ENCODE measurements at regions not wholly inside any gene's neighbourhood (a gene's known extent, or its start where the extent isn't known, plus 50 kb on each side); places are given as distances from the start of the nearest gene placed in this dataset.
"Not testable (repeated sequence)": the region's sequence is repeated elsewhere in the genome, so short reads cannot be mapped to it uniquely, and the experiment has no call there.

DNA sequence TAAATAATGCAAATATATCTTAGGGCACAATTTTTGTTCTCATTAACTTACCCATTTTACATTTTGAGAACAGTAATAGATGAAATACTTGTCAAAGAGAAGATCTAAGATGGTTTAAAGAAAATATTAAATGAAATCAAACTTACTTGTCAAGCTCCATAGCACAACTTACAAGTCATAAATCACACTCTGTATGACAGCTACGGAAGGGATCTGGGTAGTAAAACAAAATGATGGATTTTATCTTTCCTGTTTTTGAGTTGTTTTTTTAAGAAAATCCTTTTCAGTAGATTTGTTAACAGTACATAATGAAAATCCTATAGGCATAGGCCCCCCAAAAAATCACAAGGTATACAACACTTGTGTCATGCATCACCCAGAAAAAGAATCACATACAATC is 84.4 kb upstream of the ANTXRL start:
- DNase-seq (ENCODE audit: low read depth), result not testable (repeated sequence)

DNA sequence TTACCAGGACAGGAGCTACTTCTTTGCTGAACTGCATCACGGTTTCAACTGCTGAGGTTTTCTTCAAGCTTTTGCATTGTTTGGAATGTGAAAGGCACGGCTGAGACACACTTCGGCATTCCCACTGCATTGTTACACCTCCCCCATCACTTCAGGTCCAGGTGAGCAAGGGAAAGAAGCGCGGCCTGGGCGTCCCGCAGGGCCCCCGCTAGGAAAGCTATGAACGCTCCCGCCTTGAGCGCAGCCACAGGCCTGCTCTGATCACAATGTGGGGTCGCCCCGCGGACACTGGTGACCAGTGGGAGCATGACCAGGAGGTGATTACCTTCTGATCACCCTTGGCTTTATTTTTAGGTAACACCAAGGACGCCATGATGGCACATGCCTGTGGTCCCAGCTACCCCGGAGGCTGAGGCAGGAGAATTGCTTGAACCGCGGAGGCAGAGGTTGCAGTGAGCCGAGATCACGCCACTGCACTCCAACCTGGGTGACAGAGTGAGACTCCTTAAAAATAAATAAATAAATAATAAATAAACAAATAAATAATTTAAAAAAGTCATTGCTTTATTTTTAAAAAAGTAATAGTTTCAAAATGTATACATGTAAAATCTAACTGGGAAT is 82.2 kb upstream of the ANTXRL start:
- DNase-seq (ENCODE audit: low read depth), result not testable (repeated sequence)

DNA sequence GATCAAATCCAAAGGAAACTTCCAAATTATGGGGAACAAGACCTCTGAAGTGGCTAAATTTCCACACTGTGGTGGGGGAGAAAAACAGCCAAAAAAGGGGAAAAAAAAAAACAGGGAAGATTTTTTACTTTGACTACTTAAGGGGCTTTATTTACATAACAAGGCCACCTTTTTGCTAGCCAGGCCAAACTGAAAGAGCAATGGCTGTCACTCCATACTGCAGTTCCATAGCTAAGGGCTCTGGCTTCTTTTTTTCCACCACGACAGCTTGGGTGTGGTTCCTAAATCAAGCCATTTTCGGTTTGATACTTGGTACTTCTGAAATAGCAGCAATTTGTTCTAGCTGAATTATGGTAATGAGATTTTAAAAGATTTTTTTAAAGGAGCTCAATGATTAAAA is 76.4 kb upstream of the ANTXRL start:
- DNase-seq (ENCODE audit: low read depth), result not testable (repeated sequence)

DNA sequence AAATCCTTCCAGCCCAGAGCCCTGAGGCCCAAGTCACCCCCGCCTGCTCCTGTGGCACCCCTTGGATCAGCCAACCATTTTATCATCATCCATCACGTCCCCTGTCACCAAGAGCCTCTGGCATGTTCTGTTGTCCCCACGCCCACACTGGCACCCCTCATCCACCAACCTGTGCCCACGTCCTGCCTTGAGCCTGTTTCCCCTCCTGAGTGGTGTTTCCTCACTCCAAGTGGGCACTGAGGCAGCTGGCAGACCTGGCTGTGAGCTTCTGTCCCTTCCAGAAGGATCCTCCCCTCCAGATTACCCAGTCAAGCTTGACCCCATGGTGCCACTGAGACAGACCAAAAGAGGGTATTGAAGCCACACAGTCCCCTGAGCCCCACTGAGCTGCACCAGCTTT is 71.4 kb upstream of the ANTXRL start:
- no peak for DNase-seq (ENCODE audit: low read depth)

DNA sequence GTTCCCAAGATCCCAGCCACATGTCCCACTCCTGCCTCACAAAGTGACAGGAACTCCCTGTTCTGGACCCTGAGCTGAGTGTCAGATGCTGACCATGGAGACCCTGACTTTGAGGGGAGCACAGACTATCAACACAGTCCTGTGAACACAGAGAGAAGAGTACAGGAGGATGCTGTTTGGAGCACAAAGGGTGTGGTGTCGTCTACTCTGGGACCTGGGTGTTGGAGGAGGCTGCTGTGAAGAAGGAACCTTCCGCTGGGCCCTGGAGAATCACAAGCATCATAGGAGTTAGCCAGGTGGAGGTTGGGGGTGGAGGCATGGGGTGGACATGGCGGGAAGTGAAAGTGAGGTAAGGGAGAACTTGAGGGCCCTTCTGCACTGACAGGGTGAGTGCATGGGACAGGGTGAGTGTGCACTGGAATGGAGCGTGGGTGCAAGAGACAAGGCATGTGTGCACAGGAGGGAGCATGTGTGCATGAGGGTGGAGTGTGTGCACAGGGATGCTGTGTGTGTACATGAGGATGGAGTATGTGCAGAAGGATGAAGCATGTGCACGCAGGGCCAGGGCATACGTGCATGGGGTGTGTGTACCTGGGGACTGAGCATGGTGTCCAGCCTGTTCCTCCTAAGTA is 70.7 kb upstream of the ANTXRL start:
- DNase-seq (ENCODE audit: low read depth), result no peak

DNA sequence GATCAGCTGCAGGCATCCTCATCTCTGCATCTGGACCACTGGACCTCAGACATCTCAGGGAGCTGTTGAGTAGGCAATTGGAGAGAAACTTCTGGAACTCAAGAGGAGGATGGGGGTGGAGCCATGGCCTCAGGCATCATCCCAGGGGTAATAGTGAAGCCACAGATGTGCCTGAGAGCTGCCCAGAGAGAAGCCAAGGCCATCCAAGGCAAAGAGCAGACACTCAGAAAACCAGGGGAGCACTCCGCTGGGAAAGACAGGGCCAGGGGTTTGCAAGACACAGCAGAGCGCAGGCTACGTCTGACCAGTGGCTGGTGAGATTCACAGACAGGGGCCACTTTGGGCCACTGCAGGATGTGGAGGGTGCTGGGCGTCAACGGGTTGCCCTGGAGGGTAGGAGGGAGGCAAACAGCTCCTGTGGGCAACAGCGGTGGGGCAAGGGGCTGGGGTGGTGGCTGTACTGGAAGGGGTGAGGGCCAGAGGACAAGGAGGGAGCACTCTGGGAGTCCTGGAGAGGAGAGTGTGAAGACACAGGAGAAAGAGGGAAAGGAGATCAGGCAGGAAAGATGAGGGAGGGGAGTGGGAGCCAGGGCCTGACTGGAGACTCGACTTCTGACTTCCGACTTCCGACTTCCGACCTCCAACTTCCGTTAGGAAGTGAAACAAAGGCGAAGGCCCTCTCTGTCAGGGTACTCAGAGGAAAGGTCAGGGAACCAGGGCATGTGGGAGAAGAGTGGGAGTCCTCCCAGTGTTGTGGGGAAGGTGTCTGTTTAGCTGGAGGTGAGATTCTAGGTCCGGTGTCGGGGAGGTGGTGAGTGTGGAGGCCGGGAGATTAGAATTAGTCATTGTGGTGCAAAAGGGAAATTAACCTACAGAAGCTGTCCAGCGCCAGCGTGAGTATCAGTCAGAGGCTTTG is 69.7 kb upstream of the ANTXRL start:
- no peak for DNase-seq (ENCODE audit: low read depth)

DNA sequence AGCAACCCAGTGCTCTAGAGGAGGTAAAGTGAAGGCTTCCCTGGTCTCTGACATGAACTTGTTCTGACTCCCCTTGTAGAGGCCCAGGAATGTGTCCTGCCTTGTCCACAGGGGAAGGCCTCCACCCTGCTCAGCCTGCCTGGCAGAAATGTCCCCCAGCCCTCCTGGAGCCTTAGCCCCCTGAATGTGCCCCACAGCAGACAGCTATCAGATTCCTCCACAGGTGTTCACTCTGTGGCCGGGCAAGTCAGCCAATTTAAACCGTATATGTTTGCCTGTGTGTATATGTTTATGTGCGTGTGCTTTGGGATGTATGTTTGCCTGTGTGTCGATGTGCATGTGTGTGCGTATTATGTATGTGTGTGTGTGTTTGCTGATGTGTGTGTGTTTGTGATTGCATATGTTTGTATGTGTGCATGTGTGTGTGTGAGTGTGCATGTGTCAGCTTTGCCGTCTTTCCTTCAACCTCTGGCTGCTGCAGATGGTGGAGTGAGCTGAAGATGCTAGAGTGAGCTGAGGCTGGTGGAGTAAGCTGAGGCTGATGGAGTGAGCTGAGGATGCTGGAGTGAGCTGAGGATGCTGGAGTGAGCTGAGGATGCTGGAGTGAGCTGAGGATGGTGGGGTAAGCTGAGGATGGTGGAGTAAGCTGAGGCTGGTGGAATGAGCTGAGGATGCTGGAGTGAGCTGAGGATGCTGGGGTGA is 68.9 kb upstream of the ANTXRL start:
- no peak for DNase-seq (ENCODE audit: low read depth)

DNA sequence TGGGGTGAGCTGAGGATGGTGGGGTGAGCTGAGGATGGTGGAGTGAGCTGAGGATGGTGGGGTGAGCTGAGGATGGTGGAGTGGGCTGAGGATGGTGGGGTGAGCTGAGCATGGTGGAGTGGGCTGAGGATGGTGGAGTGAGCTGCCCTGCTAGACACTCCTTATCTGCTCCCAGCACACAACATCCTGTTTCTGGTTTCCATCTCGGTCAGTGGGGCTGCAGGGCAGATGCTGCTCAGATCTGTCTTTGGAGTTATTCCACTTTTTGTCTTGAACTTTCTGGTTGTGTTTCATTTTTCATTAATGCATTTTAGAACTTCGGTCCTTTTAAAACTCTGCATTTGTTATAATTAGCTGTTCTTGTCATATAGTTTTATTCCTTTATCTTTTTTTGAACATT is 67.9 kb upstream of the ANTXRL start:
- DNase-seq (ENCODE audit: low read depth), result no peak

DNA sequence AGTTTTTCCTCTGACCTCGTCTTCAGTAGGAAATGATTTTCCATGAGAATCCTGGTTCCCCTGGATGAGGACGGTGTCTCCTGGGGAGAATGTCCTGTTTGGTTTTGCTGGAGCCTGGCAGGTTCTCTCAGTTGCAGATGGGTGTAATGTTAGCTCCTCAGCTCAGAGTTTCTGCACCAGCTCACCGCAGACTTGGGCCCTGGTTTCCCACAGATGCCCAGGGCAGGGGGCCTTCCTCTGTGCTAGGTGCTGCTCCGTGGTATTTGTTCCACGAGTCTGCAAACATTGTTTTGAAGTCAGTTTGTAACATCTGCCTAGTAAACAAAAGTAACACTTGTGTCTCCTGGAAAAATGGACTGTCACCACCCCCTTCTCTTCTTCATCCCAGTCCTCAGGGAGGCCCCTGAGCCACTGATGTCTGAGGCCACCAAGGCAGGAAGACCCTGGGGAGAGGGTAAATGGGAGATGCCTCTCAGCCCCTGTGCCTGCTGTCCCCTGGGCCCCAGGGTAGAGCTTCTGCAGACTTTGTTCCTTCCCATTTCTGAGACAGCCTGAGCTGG is 67.3 kb upstream of the ANTXRL start:
- DNase-seq (ENCODE audit: low read depth), result not testable (repeated sequence)

DNA sequence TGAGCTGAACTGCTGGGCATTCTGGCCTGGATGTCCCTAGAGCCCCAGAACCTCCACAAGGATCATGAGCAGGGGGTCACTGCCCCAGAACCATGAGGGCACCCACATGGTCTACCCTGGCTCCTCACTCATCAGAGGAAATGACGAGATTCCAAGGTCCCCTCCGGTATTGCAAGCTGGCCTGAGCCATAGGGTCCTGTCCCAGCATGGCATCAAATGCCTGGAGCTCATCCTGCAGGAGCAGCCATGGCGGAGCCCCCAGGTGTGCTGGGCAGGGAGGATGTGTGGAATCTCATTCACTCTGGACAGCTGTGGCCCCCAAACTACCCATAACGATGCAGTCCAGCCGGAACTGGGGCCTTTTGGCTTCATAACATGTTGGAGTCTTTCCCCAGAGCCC is 66.6 kb upstream of the ANTXRL start:
- no peak for DNase-seq (ENCODE audit: low read depth)

DNA sequence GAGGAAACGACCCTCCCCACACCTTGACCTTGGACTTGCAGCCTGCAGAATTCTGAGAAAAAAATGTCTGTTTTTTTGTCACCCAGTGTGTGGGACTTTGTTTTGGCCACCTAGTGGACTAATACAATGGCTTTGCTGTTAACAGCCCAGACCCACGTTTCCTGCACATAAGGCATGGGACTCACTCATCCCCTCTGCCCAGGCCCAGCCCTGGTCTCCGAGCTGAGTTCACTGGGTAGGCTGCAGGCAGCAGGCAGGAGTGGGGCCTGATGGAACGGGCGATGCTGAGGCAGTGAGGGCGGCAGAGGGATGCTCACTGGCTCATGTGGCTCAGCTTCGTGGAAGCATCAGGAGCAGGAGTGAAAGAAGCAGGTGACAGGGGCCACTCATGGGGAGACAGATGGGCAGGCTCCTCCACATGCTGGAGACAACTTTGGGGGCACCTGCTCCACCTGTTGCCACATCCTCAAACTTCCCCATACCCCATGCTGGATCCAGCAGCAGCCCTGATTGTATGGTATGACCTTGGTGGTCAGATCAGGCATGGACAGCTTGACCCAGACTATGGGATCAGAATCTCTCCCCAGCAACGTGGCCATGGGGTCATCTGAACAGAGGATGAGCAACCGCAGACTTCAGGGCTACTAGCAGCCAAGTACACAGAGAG is 65.8 kb upstream of the ANTXRL start:
- DNase-seq (ENCODE audit: low read depth), result no peak

DNA sequence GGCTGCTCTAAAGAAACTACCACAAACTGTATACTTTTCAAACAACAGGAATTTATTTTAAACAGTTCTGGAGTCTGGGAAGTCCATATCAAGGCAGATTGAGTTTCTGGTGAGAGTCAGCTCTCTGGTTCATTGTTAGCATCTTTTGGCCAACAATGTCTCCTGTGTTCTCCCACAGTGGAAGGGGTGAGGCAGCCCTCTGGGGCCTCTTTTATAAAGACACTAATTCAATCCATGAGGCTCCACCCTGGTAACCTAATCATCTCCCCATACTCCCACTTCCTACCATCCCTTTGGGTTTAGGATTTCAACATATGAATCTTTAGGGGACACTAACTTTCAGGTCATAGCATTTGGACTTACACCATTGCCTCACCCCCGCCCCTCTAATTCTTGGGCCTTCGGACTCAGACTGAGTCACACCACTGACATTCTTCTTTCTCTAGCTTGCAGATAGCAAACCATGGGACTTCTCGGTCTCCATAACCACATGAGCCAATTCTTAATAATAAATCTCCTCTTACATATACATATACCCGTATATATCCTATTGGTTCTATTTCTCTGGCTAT is 64.3 kb upstream of the ANTXRL start:
- DNase-seq (ENCODE audit: low read depth), result no peak

DNA sequence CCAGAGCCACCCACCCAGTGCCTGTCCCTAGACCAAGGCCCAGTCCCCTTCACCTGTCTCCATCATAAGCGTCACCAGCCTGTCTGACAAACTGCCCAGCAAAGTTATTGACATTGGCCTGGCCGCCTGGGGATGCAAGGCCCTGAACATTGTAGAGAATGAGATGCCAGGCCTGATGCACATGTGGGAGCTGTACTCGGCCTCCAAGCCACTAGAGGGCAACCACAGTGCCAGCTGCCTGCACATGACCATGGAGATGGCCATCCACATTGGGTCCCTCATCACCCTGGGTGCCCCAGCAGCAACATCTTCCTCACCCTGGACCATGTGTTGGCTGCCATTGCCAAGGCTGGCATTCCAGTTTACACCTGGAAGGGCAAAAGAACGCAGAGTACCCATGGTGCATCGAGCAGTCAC is 63.7 kb upstream of the ANTXRL start:
- DNase-seq (ENCODE audit: low read depth), result no peak

DNA sequence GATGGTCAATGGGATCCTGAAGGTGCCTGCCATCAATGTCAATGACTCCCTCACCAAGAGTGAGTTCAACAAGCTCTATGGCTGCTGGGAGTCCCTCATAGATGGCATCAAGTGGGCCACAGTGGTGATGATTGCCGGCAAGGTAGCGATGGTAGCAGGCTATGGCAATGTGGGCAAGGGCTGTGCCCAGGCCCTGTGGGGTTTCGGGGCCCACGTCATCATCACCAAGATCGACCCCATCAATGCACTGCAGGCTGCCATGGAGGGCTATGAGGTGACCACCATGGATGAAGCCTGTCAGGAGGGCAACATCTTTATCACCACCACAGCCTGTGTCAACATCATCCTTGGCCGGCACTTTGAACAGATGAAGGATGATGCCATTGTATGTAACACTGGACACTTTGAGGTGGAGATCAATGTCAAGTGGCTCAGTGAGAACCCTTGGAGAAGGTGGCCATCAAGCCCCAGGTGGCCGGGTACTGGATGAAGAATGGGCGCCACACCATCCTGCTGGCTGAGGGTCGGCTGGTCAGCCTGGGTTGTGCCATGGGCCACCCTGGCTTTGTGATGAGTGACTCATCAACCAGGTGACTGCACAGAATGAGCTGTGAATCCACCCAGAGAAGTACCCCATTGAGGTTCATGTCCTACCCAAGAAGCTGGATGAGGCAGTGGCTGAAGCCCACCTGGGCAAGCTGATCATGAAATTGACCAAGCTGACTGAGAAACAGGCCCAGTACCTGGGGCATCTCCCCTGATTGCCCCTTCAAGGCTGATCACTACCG is 63.0 kb upstream of the ANTXRL start:
- DNase-seq (ENCODE audit: low read depth), result no peak

DNA sequence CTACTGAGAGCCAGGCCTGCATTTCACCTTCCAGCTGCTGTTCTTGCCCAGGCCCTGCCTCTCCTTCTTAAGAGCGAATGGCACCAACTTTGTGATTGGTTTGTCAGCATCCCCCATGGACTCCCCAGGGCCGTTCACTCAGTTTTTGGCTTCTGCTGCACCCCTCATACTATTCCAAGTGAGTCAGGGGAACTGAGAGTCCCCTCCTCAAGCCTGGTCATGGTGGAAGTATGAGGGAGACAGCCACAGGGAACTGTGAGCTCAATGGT is 62.4 kb upstream of the ANTXRL start:
- DNase-seq (ENCODE audit: low read depth), result no peak

DNA sequence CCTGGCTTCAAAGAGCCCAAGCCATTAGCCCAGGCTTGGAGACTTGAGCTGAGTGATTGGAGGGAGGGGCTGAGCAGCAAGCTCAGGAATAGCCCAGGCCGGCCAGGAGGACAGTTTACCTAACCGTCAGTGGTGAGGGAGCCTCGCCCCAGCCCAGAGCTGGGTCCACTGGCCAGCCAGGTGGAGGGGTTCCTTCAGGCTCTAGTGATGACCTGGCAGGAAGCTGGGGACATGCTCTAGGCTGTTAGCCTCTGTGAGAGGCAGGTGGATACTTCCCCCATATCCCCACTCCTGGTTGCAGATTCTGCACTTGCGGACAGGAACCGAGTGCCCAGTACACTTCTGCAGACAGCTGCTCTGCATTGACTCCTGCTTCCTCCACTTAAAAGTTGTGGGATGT is 61.2 kb upstream of the ANTXRL start:
- no peak for DNase-seq (ENCODE audit: low read depth)

DNA sequence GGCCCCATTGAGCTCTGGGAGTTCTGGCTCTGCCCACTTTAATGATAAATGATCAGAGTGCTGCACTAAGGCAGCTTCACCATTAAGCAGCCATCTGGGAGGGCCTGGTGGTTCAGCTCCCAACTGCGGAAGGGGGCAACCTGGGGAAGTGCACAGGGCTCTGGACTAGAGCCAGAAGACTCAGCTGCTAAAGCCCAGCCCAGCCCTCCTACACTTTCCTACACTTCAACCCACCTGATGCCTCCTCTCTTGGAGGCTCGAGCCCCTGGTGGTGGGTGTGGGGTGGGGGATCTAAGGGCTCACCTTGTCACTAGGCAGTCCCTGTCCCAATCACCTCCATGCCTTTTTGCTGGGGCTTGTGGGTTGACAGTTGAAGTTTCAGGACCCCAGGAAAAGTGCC is 60.6 kb upstream of the ANTXRL start:
- no peak for DNase-seq (ENCODE audit: low read depth)

DNA sequence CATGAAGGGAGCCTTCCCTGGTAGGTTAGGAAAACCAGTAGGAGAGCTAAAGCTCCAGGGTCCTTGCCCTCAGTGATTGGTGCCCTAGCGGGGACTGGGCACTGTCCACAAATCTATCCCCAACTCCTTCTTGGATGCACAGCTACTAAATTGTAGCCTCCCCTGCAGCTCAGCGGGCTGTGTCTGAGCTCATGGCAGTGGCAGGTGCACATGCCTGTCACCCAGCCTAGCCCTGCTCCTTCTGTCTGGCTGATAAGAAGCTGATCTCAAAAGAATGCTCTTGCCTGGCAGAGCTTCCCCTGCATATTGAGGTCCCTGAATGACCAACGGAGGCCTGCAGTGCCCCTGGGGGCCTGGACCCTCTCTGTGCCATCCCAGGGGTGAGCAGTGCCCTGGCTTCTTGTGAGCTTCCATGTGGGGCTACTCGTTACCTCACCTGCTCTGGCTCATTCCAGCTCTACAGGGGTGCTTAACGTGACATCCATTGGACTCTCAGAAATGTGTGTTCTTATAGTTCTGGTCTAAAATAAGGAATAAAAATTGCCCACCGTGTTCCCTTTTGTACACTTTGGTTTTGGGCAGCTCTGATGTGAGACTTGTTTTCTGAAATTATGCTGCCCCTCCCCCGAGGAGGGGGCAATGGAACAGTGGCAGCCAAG is 59.8 kb upstream of the ANTXRL start:
- DNase-seq (ENCODE audit: low read depth), result no peak

DNA sequence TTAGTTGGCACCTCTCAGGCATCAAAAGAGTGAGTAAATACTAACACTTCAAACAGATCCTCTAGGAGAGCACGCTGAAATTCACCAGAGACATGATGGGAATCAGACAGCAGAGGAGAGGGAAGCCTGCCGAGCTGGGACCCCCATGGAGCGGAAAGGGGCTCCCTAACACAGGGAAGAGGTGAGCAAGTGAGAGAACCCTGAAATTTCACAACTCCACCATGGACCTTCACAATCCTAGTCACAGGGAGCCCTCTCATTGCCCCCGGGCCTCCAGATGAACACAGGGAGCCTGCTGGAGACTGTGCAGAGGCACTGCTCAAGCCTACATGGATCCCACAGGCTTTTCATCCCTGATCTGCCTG is 59.2 kb upstream of the ANTXRL start:
- no peak for DNase-seq (ENCODE audit: low read depth)

DNA sequence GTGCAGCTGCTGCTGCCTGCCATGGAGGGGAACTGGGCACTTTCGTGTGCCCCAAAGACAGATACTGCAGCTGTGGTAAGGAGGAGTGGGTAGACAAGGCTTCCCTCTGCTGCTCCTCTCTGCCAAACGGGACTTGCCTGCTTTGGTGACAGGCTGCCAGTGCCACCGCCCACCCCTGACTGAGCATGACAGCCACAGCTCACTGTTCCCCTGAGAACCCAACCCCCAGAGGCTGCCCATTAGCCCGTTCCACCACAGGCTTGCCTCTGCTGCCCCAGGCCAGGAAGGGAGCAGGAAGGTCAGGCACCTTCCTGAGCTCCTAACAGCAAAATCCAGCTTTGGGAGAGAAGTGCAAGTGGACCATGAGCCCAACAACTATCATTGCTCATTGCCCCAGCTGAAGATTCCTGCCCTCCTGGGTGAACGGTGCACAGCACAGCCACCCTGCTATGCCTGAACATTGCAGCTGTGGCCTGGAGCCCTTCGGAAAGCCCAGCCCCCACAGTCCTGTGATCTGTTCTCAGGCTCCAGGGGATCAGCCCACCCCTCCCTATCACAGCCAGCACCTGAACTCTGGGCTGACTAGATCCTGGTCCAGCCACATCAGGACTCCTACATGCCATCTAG is 58.7 kb upstream of the ANTXRL start:
- DNase-seq (ENCODE audit: low read depth), result no peak
